Kidney (tissue), 13 donors: ENCODE measurements at regions not wholly inside any gene's neighbourhood (a gene's known extent, or its start where the extent isn't known, plus 50 kb on each side); places are given as distances from the start of the nearest gene placed in this dataset.

Source experiments
- DNase-seq, 5 donors: peaks; one replicate each; pipeline ENCODE4 v3.0.0-alpha.2; 2013 to 2020
- FAIRE-seq: peaks from 2 replicates; lab custom pipeline; 2012; peaks lifted over from hg19 to GRCh38; lab: Jason Lieb, UNC
- H3K27ac ChIP-seq, 2 donors: one replicate each; pipeline ENCODE4 v1.7.0; 2013; ENCODE audit warnings: low read depth in 2 of 2, low read length in 2 of 2, inconsistent platforms in 1 of 2
- H3K27me3 ChIP-seq: one replicate; pipeline ENCODE4 v1.7.1; 2013; ENCODE audit warnings: low read length, inconsistent platforms; ENCODE audit not compliant: control insufficient read depth, insufficient read depth
- H3K36me3 ChIP-seq, 3 donors: one replicate each; pipeline versions ENCODE4 v1.7.0 to v1.7.1; 2013; ENCODE audit warnings: low read length in 3 of 3, control low read depth in 1 of 3, inconsistent platforms in 1 of 3; ENCODE audit not compliant: insufficient read depth in 3 of 3, control insufficient read depth in 2 of 3
- H3K4me1 ChIP-seq, 3 donors: one replicate each; pipeline versions ENCODE4 v1.7.0 to v1.7.1; 2013; ENCODE audit warnings: low read length in 3 of 3, inconsistent platforms in 1 of 3, low read depth in 1 of 3; ENCODE audit not compliant: control insufficient read depth in 2 of 3, insufficient read depth in 2 of 3
- H3K4me3 ChIP-seq, 3 donors: one replicate each; pipeline versions ENCODE4 v1.7.0 to v1.8.1; 2013; ENCODE audit warnings: low read length in 3 of 3, control low read depth in 1 of 3, inconsistent platforms in 1 of 3
- H3K9ac ChIP-seq, 3 donors: one replicate each; pipeline versions ENCODE4 v1.7.0 to v1.7.1; 2013; ENCODE audit warnings: low read length in 3 of 3, control low read depth in 1 of 3, inconsistent platforms in 1 of 3
- H3K9me3 ChIP-seq, 3 donors: one replicate each; pipeline versions ENCODE4 v1.7.0 to v1.7.1; 2013; ENCODE audit warnings: low read length in 3 of 3, control low read depth in 1 of 3, inconsistent platforms in 1 of 3; ENCODE audit not compliant: control insufficient read depth in 2 of 3, insufficient read depth in 1 of 3
- CTCF ChIP-seq: IDR thresholded peaks from 3 replicates; pipeline ENCODE4 v1.5.1; 2012; ENCODE audit warnings: mild to moderate bottlenecking, moderate library complexity, borderline replicate concordance; ENCODE audit not compliant: insufficient read depth; ENCODE audit errors: extremely low read depth
- intact Hi-C: fragments of 100-400 bp; cut with DNase I; formaldehyde crosslinking; loops from one replicate; pipeline ENCODE4 v1.11.1; 2022
- donor health status: control.
- donor health status: control.
- donor health status: control.
- donor health status: control.
- donor health status: control.
- donor health status: DM: yes; HTN: yes; CAD: no.
- donor health status: Normal renal cell carcinoma (clear cell type).

GRCh38 chr22:47398921-47399790 lies 636.7 kb downstream of the TBC1D22A start:
- Histone ChIP-seq H3K27ac (no peak overlapping the region), H3K9me3 (no peaks in the 10 kb centered on the region), H3K27me3 (no peaks in the 10 kb centered on the region), H3K9ac (no peak overlapping the region), H3K4me1 (no peaks in the 10 kb centered on the region), H3K36me3 (no peaks in the 10 kb centered on the region), H3K4me3 (no peak overlapping the region)
- intact Hi-C loops, result no loop called here
- FAIRE-seq, result no peak
- no peak for TF ChIP-seq CTCF
- DNase-seq, result peak in 1 of 5 donors; percentile 38

GRCh38 chr22:47398491-47398890 lies 636.0 kb downstream of the TBC1D22A start:
- H3K9ac ChIP-seq, result no peak overlapping the region
- TF ChIP-seq CTCF, result no peak
- DNase-seq, result no peak
- no peaks in the 10 kb centered on the region for H3K36me3 ChIP-seq
- no peaks in the 10 kb centered on the region for H3K9me3 ChIP-seq
- H3K27ac ChIP-seq, result no peak overlapping the region
- H3K27me3 ChIP-seq, result no peaks in the 10 kb centered on the region
- H3K4me1 ChIP-seq, result no peaks in the 10 kb centered on the region
- FAIRE-seq, result no peak
- no peak overlapping the region for H3K4me3 ChIP-seq
- intact Hi-C loops, result no loop called here

DNA sequence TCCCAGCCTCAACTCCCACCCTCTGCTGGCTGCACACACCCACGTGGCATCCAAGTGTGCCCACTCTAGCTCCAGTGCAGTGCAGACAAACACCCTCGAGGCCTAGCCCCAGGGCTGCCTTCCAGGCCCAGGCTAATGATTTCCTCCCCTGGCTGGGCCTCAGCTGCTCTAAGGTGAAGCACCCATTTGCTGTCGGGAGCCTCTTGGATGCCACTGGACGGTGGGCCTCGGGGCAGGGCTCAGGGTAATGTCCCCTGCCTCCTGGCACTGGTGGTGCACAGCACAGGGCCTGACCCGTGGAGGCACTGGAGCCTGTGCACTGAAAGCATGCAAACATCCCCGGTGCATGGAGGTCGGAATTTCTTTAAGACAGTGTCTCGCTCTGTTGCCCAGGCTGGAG lies 635.2 kb downstream of the TBC1D22A start:
- FAIRE-seq (no peak), DNase-seq (no peak)
- intact Hi-C loops, result no loop called here
- Histone ChIP-seq H3K9me3 (no peaks in the 10 kb centered on the region), H3K4me1 (no peaks in the 10 kb centered on the region), H3K27ac (no peak overlapping the region), H3K27me3 (no peaks in the 10 kb centered on the region), H3K9ac (no peak overlapping the region), H3K4me3 (no peak overlapping the region), H3K36me3 (no peaks in the 10 kb centered on the region)
- no peak for TF ChIP-seq CTCF
